ENCODE measurements at regions not wholly inside any gene's neighbourhood (a gene's known extent, or its start where the extent isn't known, plus 50 kb on each side); places are given as distances from the start of the nearest gene placed in this dataset.

DNA sequence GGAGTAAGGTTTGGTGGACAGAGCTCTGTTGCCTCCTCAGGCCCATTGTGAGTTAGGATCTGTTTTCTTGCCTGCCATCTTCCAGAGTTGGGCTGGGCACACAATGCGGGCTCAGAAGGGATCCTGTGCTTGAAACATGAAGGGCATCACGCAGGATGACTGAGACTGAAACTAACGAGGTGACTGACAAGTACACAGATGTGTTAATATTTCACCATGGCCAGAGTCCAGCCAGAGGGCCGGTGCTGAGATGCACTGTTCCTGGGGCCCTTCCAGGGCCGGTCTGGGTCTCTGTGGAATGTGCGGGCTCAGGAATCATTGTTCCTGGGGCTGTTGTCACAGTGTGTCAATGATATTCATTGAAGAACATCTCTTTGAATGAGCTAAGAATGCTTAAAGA, 163.7 kb downstream of the URI1 start:
- Histone ChIP-seq H3K36me3 (ENCODE audit: control insufficient read depth, low read length) (no peaks in the 10 kb centered on the region), H3K9me2 (replicated peaks; ENCODE audit: control insufficient read depth, low read length) (no peaks in the 10 kb centered on the region), H3F3A (ENCODE audit: control insufficient read depth, insufficient read depth) (no peaks in the 10 kb centered on the region), H3K4me2 (ENCODE audit: low read length) (no peak overlapping the region), H3K79me2 (ENCODE audit: control insufficient read depth, low read length) (no peaks in the 10 kb centered on the region), H3K27me3 (ENCODE audit: control insufficient read depth, low read length) (no peaks in the 10 kb centered on the region), H3K27ac (ENCODE audit: low read depth, low read length) (no peak overlapping the region), H3K4me1 (ENCODE audit: control insufficient read depth, low read length) (no peaks in the 10 kb centered on the region), H4K20me1 (ENCODE audit: control insufficient read depth, insufficient read depth, low read depth, low read length) (no peaks in the 10 kb centered on the region), H3K9me3 (ENCODE audit: control insufficient read depth, insufficient read depth, low read length) (no peaks in the 10 kb centered on the region), H3K4me3 (ENCODE audit: low read length) (no peak overlapping the region)
- TF ChIP-seq, protein P1, sequence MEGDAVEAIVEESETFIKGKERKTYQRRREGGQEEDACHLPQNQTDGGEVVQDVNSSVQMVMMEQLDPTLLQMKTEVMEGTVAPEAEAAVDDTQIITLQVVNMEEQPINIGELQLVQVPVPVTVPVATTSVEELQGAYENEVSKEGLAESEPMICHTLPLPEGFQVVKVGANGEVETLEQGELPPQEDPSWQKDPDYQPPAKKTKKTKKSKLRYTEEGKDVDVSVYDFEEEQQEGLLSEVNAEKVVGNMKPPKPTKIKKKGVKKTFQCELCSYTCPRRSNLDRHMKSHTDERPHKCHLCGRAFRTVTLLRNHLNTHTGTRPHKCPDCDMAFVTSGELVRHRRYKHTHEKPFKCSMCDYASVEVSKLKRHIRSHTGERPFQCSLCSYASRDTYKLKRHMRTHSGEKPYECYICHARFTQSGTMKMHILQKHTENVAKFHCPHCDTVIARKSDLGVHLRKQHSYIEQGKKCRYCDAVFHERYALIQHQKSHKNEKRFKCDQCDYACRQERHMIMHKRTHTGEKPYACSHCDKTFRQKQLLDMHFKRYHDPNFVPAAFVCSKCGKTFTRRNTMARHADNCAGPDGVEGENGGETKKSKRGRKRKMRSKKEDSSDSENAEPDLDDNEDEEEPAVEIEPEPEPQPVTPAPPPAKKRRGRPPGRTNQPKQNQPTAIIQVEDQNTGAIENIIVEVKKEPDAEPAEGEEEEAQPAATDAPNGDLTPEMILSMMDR (IDR thresholded peaks at IDR 0.05; ENCODE audit: low read depth, low read length, poor library complexity, severe bottlenecking), result no peak
- no peak for TF ChIP-seq EZH2phosphoT487 (IDR thresholded peaks at IDR 0.05; ENCODE audit: borderline replicate concordance, low read length)

GRCh38 chr19:30106417-30107095, 164.5 kb downstream of the URI1 start:
- no peak overlapping the region for H3K4me3 ChIP-seq (ENCODE audit: low read length)
- no peaks in the 10 kb centered on the region for H3K9me3 ChIP-seq (ENCODE audit: control insufficient read depth, insufficient read depth, low read length)
- H3K27me3 ChIP-seq (ENCODE audit: control insufficient read depth, low read length), result no peaks in the 10 kb centered on the region
- no peaks in the 10 kb centered on the region for H3K9me2 ChIP-seq (replicated peaks; ENCODE audit: control insufficient read depth, low read length)
- H3K79me2 ChIP-seq (ENCODE audit: control insufficient read depth, low read length), result no peaks in the 10 kb centered on the region
- TF ChIP-seq EZH2phosphoT487 (IDR thresholded peaks at IDR 0.05; ENCODE audit: borderline replicate concordance, low read length), result no peak
- TF ChIP-seq, protein P1 (IDR thresholded peaks at IDR 0.05; ENCODE audit: low read depth, low read length, poor library complexity, severe bottlenecking), result no peak
- no peaks in the 10 kb centered on the region for H3K36me3 ChIP-seq (ENCODE audit: control insufficient read depth, low read length)
- H3K4me2 ChIP-seq (ENCODE audit: low read length), result no peak overlapping the region
- no peaks in the 10 kb centered on the region for H4K20me1 ChIP-seq (ENCODE audit: control insufficient read depth, insufficient read depth, low read depth, low read length)
- no peaks in the 10 kb centered on the region for H3F3A ChIP-seq (ENCODE audit: control insufficient read depth, insufficient read depth)
- no peaks in the 10 kb centered on the region for H3K4me1 ChIP-seq (ENCODE audit: control insufficient read depth, low read length)
- H3K27ac ChIP-seq (ENCODE audit: low read depth, low read length), result no peak overlapping the region

GRCh38 chr19:30107251-30107650, 165.2 kb downstream of the URI1 start:
- Histone ChIP-seq H3F3A (ENCODE audit: control insufficient read depth, insufficient read depth) (no peaks in the 10 kb centered on the region), H4K20me1 (ENCODE audit: control insufficient read depth, insufficient read depth, low read depth, low read length) (no peaks in the 10 kb centered on the region), H3K27me3 (ENCODE audit: control insufficient read depth, low read length) (no peaks in the 10 kb centered on the region), H3K4me2 (ENCODE audit: low read length) (no peak overlapping the region), H3K36me3 (ENCODE audit: control insufficient read depth, low read length) (no peaks in the 10 kb centered on the region), H3K9me3 (ENCODE audit: control insufficient read depth, insufficient read depth, low read length) (no peaks in the 10 kb centered on the region), H3K79me2 (ENCODE audit: control insufficient read depth, low read length) (no peaks in the 10 kb centered on the region), H3K9me2 (replicated peaks; ENCODE audit: control insufficient read depth, low read length) (no peaks in the 10 kb centered on the region), H3K4me1 (ENCODE audit: control insufficient read depth, low read length) (no peaks in the 10 kb centered on the region), H3K4me3 (ENCODE audit: low read length) (no peak overlapping the region), H3K27ac (ENCODE audit: low read depth, low read length) (no peak overlapping the region)
- no peak for TF ChIP-seq EZH2phosphoT487 (IDR thresholded peaks at IDR 0.05; ENCODE audit: borderline replicate concordance, low read length)
- TF ChIP-seq, protein P1 (IDR thresholded peaks at IDR 0.05; ENCODE audit: low read depth, low read length, poor library complexity, severe bottlenecking), result no peak

All from DOHH2 (cell line).